GM21576 (cell line): ENCODE measurements at regions not wholly inside any gene's neighbourhood (a gene's known extent, or its start where the extent isn't known, plus 50 kb on each side); places are given as distances from the start of the nearest gene placed in this dataset.
"Not testable (repeated sequence)": the region's sequence is repeated elsewhere in the genome, so short reads cannot be mapped to it uniquely, and the experiment has no call there.

Experiments
- ATAC-seq: cut with Tn5 transposase; IDR thresholded peaks from one replicate; pipeline ENCODE4 v1.9.1; 2021; ENCODE audit warnings: mild to moderate bottlenecking, moderate library complexity; ENCODE audit not compliant: unreplicated experiment

DNA sequence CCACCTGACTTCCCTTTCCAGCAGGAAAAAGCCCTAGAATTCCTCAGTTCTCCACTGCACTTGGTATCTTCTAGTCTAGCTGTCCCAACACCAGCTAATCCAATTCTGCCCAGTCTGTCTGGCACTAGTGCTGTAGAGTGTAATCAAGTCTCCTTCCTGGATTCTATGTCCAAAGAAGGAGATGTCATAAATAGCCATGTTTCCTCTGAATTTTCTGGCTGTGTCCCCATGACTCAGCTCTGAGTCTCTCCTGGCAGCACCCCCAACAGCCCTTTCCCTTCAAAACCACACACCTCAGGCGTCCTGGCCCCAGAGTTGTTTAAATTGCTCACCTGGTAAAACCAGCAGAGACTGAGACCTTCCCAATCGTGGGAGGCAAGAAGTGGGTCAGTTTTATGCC, 197.2 kb downstream of the GRXCR1 start:
- no peak for ATAC-seq

DNA sequence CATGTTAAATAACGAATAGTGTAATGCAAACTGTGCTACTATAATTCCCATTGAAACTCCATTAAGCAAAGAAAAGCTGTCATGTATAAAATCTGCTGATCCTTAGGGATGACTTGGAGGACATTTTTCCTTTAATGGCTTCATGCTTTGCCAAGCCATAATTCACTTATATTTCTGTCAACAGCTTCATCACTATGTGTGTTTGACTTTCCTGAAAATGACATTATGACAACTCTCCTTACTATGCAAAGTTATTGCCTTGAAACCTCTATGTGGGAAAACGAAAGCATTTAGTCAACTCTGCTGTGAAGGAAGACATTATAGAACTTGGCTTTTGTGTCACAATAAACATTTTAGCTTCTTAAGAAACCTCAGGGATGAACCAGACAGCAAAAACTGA, 210.5 kb downstream of the GRXCR1 start:
- no peak for ATAC-seq

DNA sequence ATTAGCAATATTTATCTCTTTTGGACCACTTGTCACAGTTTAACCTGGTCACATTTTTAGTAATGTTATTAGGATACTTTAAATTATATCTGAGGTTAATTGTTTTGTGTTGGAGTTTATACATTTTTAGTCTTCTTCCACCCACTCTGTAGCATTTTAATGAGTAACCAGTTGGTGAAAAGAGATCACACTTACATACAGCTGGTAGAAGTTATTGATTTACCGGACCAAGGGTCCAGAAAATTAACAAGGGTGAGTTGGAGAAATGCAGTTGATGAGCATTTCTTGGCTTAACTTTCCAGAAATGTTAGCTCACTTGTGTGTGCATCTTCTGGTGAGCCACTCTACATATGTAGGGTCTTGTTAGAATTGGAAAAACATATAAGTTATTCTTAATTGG, 219.6 kb downstream of the GRXCR1 start:
- no peak for ATAC-seq

DNA sequence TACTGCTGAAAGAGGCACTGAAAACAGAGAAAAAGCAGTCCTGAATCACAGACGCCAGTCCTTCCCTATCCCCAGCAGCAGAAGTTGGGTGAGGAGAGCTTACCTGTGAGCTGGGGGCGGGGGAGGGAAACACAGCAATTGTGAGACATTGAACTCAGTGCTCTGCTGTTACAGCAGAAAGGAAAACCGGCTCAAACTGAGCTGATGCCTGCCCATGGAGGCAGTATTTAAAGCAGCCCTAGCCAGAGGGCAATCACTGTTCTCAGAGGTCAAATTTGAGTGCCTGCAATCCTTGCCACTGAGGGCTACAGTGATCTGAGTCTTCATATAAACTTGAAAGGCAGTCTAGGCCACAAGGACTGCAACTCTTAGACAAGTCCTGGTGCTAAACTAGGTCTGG, 220.7 kb downstream of the GRXCR1 start:
- ATAC-seq: no peak

DNA sequence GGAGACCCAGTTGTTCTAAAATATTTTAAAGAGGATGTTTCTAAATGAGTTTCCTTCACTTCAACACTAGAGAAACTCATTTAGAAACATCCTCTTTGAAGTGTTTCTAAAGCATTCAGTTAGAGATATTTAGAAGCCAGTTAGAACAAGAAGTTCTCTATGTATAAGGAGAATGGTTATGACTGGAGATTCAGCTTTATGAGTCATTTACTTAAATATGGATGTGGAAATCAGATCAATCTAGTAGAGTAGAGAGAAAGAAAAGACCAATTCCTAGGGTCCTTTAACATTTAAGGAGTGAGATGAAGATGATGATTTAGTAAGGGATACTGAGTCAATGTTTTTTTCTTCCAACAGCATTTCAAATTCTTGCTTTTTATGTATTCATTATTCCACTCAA, 234.1 kb downstream of the GRXCR1 start:
- no peak for ATAC-seq

DNA sequence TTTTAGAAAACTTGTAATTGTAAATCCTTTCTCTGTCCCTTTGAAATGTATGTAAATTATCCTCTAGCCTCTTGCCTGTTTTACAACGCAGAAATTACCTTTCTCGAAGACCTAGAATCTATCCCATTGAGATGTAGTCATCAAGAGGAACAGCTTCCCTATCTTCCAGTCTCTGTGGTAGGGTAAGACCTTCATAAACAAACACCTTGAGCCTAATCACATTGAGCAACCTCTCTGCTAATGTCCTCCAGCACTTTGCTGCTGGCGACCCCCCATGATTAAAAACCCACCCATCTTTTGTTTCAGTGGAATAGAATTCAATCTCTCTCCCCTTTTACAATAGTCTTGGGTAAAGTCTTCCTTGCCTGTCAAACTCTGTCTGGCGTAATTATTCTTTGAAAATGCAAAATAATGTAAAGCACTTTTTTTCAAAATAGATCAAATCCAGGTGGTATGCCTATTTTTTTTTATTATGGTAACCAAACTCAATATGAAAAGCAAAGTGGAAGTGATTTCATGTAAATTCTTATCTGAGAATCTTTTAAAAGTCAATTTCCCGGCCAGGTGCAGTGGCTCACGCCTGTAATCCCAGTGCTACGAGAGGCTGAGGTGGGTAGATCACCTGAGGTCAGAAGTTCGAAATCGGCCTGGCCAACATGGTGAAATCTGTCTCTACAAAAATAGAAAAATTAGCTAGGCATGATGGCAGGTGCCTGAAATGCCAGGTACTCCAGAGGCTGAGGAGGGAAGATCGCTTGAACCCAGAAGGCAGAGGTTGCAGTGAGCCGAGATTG, 237.9 kb downstream of the GRXCR1 start:
- no peak for ATAC-seq

DNA sequence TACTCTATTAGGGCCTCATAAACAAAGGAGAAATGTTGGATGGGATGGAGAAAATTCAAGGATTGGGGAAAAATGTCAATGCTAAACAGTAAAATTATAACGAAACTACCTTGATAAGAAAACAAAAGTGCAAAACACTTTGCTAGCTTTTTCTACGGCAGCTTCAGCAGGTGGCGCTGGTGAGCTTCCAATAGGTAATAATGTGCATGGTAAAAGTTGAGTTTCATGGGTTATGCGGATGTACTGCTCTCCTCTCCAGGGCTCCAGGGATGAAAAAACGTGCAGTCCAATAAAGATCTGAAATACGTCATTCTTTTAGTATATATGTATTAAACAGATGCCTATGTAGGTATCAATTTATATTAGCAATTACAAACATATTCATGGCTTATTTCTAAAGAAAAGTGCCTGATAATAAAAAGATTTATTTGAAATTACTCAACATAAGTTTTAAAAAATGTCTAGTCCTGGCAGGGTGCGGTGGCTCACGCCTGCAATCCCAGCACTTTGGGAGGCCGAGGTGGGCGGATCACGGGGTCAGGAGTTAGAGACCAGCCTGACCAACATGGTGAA, 239.6 kb downstream of the GRXCR1 start:
- ATAC-seq: peak; percentile 81

DNA sequence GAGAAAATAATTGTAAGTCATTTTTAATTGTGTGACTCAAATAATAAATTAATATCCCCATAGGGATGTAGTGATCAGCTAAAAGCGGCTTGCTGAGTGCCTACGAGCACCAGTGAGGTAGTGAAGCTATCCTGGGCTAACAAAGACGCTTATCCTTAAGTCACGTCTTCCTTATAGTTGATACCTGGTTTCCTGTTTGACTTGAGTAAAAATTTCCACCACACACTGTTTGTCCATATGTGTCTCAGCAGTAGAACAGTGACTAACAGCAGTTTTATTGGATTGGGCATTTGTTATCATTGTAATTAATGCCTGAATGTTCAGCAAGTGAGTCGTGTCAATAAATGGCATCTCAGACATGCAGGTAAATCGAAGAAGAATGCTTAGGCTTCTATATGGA, 241.1 kb downstream of the GRXCR1 start:
- ATAC-seq: no peak

DNA sequence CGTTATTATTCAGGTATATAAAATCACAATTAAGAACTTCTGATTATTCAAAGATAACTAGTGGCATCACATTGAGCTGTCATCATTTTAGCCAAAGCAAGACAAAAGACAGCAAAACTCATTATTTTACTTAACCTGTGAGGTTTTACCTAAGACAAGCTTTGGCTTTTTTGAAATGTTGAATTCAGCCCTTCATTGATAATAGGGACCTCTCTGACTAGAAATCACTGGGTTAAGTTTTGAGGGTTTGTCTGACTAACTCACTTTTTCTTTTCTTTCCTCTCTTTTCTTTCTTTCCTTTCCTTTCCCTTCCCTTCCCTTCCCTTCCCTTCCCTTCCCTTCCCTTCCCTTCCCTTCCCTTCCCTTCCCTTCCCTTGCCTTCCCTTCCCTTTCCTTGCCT, 244.2 kb downstream of the GRXCR1 start:
- no peak for ATAC-seq

DNA sequence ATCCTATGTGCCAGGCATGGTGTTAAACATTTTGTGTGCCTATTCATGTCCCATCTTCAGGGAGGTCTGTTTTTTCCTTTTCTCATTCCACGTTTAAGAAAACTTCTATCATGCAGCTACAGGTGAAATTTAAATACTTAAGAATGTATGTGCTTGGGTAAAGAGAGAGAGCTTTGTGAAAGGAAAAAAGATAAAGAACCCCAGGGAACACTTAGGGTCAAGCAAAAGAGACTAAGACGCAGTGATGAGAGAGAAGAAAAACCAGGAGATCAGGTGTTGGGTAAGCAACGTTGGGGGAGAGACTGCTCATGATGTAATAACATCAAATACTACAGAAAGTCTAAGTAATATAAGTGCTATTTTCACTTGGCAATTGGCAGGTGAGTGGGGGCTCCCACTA, 253.7 kb downstream of the GRXCR1 start:
- ATAC-seq: no peak

DNA sequence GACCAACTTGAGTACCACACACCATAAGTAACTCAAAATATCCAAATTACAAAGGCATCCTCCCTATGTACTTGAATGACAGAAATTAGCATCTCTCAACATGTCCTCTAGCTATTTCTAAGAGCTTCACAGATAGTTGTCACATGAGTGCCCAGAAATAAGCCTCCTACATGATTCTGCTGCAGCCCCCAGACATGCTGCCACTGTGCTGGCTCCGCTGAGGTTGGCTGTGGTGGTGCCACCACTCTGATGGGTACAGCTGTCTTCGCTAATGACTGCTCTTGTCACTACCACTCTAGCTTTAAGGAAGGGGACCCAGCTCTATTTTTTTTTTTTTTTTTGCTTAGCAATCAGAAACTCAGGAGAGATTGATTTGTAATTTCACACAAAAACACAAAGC, 256.0 kb downstream of the GRXCR1 start:
- ATAC-seq: no peak

DNA sequence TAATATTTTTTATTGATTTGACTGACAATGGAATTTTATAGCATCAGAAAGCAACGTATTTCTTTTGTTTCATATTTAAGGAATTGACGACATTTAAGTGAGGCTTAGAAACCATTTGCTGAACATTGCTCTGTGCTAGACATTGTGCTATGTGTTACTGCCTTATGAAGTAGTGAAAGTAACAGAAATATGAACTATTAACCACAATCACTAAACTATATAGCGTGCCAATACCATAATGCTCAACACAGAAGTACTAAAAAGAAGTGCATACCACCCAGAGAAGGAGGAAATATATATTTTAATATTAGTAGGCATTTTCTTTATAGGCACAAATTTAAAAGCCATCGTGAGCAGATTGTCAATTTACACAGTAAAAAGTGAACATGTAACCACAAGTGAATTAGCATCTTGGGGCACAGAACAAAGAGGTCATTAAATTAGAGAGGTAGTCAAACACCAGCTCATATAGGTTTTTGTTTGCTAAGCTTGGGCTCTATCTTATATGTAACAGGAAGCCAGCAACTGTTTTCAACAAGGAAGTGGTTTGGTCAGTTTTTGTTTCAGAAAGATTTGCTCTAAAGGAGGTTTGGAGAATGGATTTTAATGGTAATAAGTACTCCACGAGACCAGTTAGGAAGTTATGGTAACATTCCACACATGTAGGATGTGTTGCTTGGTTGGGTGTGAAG, 270.7 kb downstream of the GRXCR1 start:
- no peak for ATAC-seq

DNA sequence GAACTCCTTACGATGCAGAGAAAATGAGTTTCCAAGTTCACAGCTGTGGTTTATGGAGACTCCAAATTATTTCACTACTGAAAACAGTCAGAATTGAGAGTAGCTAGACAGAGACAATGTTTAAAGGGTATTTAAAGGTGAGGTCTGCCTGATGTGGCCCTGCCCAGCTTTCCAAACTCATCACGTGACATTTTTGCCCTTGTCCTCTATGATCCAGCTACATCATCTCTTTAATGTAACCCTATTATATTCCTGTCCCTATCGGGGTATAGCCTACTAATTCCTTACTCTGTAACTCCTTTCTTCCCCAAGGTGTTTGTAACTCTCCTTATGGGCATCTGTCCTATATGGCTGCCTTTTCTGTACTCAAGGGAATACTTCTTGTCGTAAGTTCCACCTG, 297.2 kb downstream of the GRXCR1 start:
- ATAC-seq: no peak

DNA sequence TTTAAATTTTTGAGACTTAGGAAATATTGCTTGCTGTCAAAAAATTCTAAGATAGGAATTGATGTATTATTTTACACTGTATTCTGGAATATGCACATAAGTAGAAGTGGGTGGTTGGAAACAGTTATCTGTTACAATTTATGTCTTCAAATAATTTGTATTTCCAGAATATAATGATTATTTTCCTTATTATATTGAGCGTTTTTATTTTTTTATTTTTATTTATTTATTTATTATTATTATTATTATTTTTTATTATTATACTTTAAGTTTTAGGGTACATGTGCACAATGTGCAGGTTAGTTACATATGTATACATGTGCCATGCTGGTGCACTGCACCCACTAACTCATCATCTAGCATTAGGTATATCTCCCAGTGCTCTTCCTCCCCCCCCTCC, 320.1 kb downstream of the GRXCR1 start:
- not testable (repeated sequence) for ATAC-seq

DNA sequence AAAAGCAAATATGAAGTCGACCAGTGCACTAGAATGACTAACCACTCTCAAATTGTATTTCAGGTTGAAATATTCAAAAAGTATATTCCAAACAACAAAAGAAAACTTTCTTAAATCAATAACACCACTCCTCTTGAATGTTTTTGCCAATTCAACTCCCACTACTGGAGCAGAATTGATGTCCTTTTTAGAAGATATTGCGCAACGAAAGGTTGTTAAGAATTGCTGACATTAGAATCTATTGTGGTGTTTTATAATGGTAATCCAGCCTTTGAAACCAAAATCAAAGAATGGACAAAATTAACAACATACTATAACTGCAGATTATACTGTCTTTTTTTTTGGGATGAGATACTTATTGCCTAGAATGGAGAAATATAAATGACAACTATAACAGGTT, 331.3 kb downstream of the GRXCR1 start:
- no peak for ATAC-seq

DNA sequence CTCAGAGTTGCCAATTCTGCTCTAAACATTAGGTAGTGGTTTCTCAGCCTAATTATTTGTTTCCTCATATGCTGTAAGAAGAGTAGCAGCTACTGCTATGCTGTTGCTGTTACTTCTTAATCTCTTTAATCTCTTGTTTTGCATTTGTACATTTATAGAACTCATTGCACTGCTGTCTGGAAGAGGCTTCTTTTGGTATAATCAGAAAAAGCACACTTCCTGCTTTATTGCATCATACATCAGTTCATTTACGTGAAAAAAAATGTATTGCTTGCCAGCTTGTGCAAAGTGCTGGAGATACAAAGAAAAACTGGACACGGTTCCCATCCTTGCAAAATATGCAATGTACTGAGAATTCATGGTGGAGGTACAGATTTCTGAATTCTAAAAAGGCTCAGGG, 332.0 kb downstream of the GRXCR1 start:
- no peak for ATAC-seq

DNA sequence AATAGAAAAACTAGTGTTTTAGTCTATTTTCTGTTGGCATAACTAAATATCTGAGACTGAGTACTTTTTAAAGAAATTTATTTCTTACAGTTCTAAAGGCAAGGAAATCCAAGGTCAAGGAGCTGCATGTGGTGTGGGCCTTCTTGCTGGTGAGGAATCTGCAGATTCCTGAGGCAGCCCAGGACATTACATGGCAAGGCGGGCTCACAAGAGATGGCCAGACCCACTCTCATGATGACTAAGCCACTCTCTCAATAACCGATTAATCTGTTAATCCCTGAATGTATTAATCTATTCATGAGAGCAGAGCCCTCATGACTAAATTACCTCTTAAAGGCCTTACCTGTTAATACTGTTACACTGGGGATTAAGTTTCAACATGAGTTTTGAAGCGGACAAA, 340.8 kb downstream of the GRXCR1 start:
- no peak for ATAC-seq

DNA sequence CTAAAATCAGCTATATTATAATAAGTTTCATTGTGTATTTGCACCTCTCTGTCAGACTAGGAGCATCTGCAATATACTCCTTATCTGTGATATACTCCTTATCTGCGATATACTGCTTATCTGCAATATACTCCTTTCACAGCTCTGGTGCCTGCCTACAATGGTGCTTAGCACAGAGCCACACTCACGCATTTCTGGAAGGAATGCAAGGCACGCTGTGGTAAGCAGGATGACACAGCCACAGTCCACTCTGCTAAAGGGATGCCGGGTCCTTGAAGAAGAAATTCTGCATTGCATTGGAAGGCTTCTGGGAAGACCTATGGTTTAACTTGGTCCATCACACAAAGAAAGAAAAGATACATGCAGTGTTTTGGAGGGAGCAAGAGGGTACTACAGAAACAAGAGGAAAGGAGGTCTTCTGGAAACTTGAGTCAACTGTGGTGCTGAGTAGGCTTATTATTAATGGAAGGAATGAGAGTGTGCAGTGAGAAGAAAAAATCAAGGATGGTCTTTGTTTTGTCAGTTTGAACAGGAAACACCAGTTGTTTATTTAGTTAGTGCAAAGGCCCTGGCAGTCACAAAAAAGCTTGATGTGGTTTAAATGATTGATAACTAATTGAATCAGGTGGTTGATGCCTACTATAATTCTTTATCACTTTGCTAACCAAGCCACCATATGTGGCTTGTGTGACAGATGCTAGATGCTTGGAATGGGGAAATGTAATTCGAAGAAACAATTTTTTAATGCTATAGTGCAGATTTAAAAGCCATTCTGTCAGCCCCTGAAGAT, 342.3 kb downstream of the GRXCR1 start:
- no peak for ATAC-seq

DNA sequence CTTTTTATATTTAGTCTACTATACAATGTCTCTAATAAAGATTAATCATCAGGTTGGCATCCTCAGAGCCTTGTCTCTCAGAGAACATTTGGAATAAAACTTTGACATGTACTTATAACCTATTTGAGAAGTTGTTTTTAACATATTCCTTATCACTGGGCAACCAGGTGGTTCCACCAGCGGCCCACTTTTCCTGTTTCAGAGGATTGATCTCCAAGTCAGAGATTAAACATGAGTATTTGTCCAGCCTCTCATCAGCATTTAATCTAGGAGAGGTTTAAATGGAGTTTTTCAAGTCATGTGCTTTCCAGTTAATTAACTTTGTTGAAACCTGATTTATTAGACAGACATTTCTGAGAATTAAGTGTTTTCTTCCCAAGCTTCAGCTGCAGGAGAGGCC, 345.5 kb downstream of the GRXCR1 start:
- no peak for ATAC-seq

DNA sequence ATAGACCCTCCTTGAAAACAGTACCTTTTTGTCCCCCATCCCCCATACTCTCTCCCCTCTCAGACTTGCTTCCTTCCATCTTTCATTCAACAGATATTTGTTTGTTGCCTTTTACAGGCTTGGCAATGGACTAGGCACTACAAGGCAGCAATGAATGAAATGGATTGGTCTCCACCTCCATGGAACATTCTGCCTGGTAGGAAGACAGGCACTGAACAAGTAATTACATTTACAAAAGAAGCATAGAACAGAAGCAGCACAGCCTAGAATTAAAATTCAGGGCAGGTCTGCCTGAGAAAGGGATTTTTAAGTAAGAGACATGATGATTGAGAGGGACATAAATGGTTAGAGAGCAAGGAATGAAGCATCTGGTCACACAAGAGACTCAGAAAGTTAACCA, 346.1 kb downstream of the GRXCR1 start:
- ATAC-seq: no peak

DNA sequence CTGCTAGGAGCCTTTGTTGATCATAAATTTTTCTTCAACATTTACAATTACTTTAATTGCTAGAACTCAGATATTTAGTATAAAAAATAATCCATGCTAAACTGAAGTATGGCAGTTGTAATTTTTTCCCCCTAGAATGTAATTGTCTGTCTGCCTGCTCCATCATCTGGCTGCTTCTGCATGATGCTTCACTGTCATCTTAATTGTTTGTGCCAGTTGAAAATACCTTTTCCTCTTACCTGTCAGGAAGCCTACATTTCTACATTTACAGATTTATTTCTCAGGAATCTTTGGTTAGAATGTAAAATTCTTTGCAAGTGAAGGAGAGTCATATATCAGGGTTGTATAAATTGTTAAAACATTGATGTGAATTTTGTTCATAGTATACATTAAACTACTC, 348.6 kb downstream of the GRXCR1 start:
- no peak for ATAC-seq

DNA sequence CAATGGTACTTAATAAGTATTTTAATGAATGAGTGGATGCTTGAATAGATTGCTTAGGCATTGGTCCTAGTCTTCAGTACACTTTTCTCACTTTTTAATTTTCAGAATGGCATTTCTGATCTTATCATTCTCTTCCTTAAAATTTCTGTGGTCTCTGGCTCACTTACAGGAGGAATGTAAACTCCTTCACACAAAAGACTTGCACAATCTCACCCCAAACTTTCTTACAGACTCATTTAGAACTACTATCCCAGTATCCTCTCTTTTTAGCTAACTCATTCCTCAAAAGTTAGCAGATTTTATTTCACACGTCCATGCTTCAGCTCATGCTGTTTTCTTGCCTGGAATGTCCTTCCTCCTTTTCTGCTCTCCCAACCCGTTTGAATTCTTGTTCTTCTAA, 350.1 kb downstream of the GRXCR1 start:
- no peak for ATAC-seq
